ENCODE measurements at regions not wholly inside any gene's neighbourhood (a gene's known extent, or its start where the extent isn't known, plus 50 kb on each side); places are given as distances from the start of the nearest gene placed in this dataset.

DNA sequence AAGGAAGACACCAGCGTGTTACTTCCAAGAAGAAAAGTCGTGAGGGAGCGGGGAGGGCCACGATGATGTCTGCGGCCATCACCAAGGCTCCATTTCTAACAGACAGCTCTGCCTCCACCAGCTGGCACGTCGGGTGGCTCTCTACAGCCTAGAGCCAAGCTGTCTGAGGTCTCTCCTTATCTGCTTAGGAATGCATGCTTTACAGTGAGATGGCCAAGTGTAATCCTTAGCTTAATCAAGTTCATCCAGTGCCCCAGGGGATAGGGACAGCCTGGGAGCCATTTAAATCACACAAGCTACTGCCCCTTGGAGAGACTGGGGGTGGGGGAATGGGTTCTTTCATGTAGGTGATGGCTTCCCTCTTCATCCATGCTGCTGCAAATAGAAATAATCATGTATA is 213.8 kb upstream of the CST7 start:
- H3K4me1 ChIP-seq: no peaks in the 10 kb centered on the region
- intact Hi-C loops (cut with micrococcal nuclease): no loop called here
- no peaks in the 10 kb centered on the region for H3K9me3 ChIP-seq (replicated peaks)
- no peak for DNase-seq
- H3K27me3 ChIP-seq (ENCODE audit: low read depth): peaks cover 11% of the 10 kb centered on the region
- no peak overlapping the region for H3K27ac ChIP-seq (replicated peaks)
- H3K4me3 ChIP-seq: no peak overlapping the region
- H3K36me3 ChIP-seq: no peaks in the 10 kb centered on the region
- TF ChIP-seq, protein P1, sequence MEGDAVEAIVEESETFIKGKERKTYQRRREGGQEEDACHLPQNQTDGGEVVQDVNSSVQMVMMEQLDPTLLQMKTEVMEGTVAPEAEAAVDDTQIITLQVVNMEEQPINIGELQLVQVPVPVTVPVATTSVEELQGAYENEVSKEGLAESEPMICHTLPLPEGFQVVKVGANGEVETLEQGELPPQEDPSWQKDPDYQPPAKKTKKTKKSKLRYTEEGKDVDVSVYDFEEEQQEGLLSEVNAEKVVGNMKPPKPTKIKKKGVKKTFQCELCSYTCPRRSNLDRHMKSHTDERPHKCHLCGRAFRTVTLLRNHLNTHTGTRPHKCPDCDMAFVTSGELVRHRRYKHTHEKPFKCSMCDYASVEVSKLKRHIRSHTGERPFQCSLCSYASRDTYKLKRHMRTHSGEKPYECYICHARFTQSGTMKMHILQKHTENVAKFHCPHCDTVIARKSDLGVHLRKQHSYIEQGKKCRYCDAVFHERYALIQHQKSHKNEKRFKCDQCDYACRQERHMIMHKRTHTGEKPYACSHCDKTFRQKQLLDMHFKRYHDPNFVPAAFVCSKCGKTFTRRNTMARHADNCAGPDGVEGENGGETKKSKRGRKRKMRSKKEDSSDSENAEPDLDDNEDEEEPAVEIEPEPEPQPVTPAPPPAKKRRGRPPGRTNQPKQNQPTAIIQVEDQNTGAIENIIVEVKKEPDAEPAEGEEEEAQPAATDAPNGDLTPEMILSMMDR (IDR thresholded peaks at IDR 0.05; ENCODE audit: borderline replicate concordance): no peak

DNA sequence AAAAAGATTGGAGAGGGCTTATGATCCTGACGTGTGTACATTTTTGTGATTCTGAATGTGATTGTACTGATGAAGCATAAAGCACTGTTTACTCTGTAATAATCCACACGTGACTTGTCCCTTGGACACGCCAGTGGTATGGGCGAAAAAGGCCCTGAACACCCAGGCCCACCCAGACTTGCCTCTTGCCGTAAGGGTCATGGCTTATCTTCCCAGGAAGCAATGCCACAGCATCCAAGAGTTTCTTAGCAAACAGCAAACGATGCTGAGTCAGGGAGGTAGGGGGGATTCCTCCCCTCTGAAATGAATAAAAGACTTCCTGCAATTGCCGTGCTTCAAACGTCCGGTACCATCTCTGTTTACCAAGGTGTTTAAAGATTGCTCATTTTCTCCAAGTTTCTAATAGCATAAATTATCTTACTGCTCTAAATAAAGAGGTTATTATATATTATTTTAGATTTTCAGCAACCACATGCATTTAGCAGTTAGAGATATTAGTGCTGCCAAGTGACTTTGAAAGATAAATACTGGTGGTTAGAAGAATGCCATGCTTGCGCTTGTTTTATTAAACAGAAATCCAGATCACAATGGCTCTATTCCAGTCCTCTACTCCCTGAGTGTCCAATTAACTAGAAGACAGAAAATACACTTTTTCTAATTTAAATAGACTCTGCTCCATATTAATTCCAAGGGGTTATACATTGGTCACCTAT is 212.8 kb upstream of the CST7 start:
- intact Hi-C loops (cut with micrococcal nuclease): no loop called here
- Histone ChIP-seq H3K36me3 (no peaks in the 10 kb centered on the region), H3K27ac (replicated peaks) (no peak overlapping the region), H3K9me3 (replicated peaks) (no peaks in the 10 kb centered on the region), H3K4me3 (no peak overlapping the region), H3K27me3 (ENCODE audit: low read depth) (peaks cover 11% of the 10 kb centered on the region), H3K4me1 (no peaks in the 10 kb centered on the region)
- TF ChIP-seq, protein P1 (IDR thresholded peaks at IDR 0.05; ENCODE audit: borderline replicate concordance): no peak
- DNase-seq: no peak

DNA sequence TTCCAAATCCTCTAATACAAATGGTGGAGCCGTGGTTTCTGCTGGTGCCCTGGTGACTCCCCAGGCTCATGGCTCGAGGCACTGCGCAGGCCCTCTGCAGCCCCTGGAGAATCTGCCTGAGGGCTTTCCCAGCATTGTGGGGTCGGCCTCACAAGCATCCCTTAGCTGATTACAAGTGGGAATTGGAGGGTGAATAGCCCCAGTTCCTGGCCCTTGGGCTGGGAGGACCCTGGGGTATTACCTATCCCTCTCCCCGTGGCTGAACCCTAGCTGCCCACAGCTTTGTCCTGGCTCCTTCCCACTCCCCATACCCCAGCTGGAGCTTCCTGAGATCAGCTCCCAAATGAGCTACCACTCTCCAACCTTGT is 212.2 kb upstream of the CST7 start:
- Histone ChIP-seq H3K9me3 (replicated peaks) (no peaks in the 10 kb centered on the region), H3K36me3 (no peaks in the 10 kb centered on the region), H3K4me3 (no peak overlapping the region), H3K27ac (replicated peaks) (no peak overlapping the region), H3K4me1 (no peaks in the 10 kb centered on the region), H3K27me3 (ENCODE audit: low read depth) (peaks cover 14% of the 10 kb centered on the region)
- intact Hi-C loops (cut with micrococcal nuclease): no loop called here
- TF ChIP-seq, protein P1 (IDR thresholded peaks at IDR 0.05; ENCODE audit: borderline replicate concordance): no peak
- no peak for DNase-seq

DNA sequence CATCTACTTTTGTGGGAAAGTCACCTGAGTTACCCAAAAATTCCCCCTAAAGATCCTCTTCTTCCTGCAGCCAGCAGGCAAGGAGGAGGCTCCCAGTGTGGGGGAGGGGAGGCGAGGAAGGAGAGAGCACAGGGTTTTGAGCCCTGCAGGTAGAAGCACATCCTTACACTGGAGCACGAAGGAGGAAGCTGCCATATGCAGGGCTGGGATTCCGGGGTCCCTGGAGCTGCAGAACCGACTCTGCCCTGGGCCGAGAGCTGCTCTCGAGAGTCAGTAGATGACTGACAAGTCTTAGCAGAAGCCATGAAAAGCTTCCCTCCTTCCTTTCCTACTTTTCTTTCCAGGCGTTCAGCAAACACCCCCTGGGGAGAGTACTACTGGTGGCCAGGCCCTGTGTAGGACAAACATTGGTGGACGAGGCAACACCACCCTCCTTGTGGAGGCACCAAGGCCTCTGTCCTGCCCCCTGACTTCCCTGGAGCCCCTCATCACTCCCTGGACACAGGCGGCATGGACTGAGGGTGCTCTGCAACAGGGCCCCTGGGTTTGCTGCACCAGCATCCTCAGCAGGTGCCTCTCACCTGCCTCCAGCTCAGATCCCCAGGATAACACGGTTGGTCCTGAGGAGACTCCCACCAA is 211.7 kb upstream of the CST7 start:
- Histone ChIP-seq H3K36me3 (no peaks in the 10 kb centered on the region), H3K4me1 (no peaks in the 10 kb centered on the region), H3K9me3 (replicated peaks) (no peaks in the 10 kb centered on the region), H3K27ac (replicated peaks) (no peak overlapping the region), H3K4me3 (no peak overlapping the region), H3K27me3 (ENCODE audit: low read depth) (peaks cover 17% of the 10 kb centered on the region)
- TF ChIP-seq, protein P1 (IDR thresholded peaks at IDR 0.05; ENCODE audit: borderline replicate concordance): no peak
- intact Hi-C loops (cut with micrococcal nuclease): no loop called here
- no peak for DNase-seq

DNA sequence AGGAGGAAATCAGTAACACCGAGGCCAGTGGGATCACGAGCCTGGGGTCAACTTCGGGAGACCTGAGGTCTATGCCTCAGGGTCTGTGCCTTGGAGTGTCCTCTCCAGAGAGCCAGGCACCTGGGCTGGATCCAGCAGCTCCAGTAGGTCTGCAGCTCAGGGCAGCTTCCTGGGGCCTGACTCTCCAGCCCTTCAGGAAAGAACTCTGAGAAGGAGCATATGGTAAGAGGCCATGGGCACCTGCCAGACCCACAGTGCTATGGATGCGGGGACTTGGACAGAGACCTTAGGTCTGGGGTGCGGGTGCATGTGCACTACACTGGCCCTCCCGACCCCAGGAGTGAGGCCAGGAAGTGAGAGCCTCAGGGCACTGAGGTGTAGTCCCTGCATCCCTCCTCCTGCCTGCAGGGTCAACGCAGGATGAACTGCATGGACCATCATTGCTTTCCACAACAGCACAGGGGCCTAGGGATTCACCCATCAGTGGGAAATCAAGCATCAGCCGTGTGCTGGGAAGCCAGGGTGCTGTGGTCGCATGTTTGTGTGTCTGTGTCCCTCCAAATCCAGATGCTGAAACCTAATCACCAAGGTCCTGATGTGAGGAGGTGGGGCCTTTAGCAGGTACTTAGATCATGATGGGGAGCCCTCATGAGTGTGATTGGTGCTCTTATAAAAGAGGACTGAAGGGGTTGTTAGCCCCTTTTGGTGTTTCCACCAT is 210.9 kb upstream of the CST7 start:
- Histone ChIP-seq H3K27me3 (ENCODE audit: low read depth) (peaks cover 17% of the 10 kb centered on the region), H3K9me3 (replicated peaks) (no peaks in the 10 kb centered on the region), H3K36me3 (no peaks in the 10 kb centered on the region), H3K4me3 (no peak overlapping the region), H3K27ac (replicated peaks) (no peak overlapping the region), H3K4me1 (no peaks in the 10 kb centered on the region)
- intact Hi-C loops (cut with micrococcal nuclease): no loop called here
- TF ChIP-seq, protein P1 (IDR thresholded peaks at IDR 0.05; ENCODE audit: borderline replicate concordance): no peak
- no peak for DNase-seq

All from left ventricle myocardium inferior (tissue), 1 donor.